Bronchial epithelial cell (primary cell): ENCODE measurements at regions not wholly inside any gene's neighbourhood (a gene's known extent, or its start where the extent isn't known, plus 50 kb on each side); places are given as distances from the start of the nearest gene placed in this dataset.

Experiments used
- DNase-seq: peaks from one replicate; pipeline ENCODE4 v3.0.0-alpha.2; 2010; ENCODE audit warnings: low read depth
- FAIRE-seq: peaks from 2 replicates; lab custom pipeline; 2011; peaks lifted over from hg19 to GRCh38; lab: Jason Lieb, UNC
- H3K27me3 ChIP-seq: 2 replicates; pipeline ENCODE4 v1.5.1; 2011; ENCODE audit warnings: low read length; ENCODE audit not compliant: control insufficient read depth, insufficient read depth
- H3K36me3 ChIP-seq: 2 replicates; pipeline ENCODE4 v1.5.1; 2011; ENCODE audit warnings: low read length; ENCODE audit not compliant: control insufficient read depth, insufficient read depth
- H3K4me3 ChIP-seq: 2 replicates; pipeline ENCODE4 v1.5.1; 2011; ENCODE audit warnings: mild to moderate bottlenecking, low read depth, low read length, control low read depth
- CTCF ChIP-seq: IDR thresholded peaks from 2 replicates; pipeline ENCODE4 v1.5.1; 2011; ENCODE audit warnings: mild to moderate bottlenecking, moderate library complexity, low read length, control low read depth, inconsistent platforms; ENCODE audit not compliant: insufficient read depth, severe bottlenecking

- DNase-seq, result no peak
- H3K27me3 ChIP-seq, result no peaks in the 10 kb centered on the region
- FAIRE-seq, result no peak
- H3K36me3 ChIP-seq, result no peaks in the 10 kb centered on the region
- no peak overlapping the region for H3K4me3 ChIP-seq
- no peak for TF ChIP-seq CTCF
Measured at GRCh38 chr9:95584176-95584575, 67.4 kb upstream of the PTCH1 start.

GRCh38 chr9:95581900-95582299, 65.1 kb upstream of the PTCH1 start:
- DNase-seq (no peak), FAIRE-seq (no peak)
- Histone ChIP-seq H3K36me3 (no peaks in the 10 kb centered on the region), H3K4me3 (no peak overlapping the region), H3K27me3 (no peaks in the 10 kb centered on the region)
- TF ChIP-seq CTCF, result no peak

- Histone ChIP-seq H3K27me3 (no peaks in the 10 kb centered on the region), H3K36me3 (no peaks in the 10 kb centered on the region), H3K4me3 (no peak overlapping the region)
- TF ChIP-seq CTCF, result no peak
- FAIRE-seq (no peak), DNase-seq (no peak)
Measured at GRCh38 chr9:95580812-95581761, 64.3 kb upstream of the PTCH1 start.

GRCh38 chr9:95574866-95575553, 58.2 kb upstream of the PTCH1 start:
- no peak overlapping the region for H3K4me3 ChIP-seq
- H3K27me3 ChIP-seq, result no peaks in the 10 kb centered on the region
- FAIRE-seq, result no peak

GRCh38 chr9:95574176-95574575, 57.4 kb upstream of the PTCH1 start:
- H3K36me3 ChIP-seq, result no peaks in the 10 kb centered on the region
- FAIRE-seq (no peak), DNase-seq (no peak)
- no peaks in the 10 kb centered on the region for H3K27me3 ChIP-seq
- no peak for TF ChIP-seq CTCF
- no peak overlapping the region for H3K4me3 ChIP-seq

More at GRCh38 chr9:95574866-95575553, 58.2 kb upstream of the PTCH1 start:
- no peak for TF ChIP-seq CTCF
- DNase-seq, result no peak
- no peaks in the 10 kb centered on the region for H3K36me3 ChIP-seq
